Sigmoid colon (tissue), 6 donors: ENCODE measurements at regions not wholly inside any gene's neighbourhood (a gene's known extent, or its start where the extent isn't known, plus 50 kb on each side); places are given as distances from the start of the nearest gene placed in this dataset.

Experiments
- DNase-seq: peaks from one replicate; pipeline ENCODE4 v3.0.0-alpha.2; 2019
- H3K27ac ChIP-seq, 4 donors: fragments of 200-600 bp; sonication (generic); one replicate each; pipeline ENCODE4 v1.5.1; 2016 to 2019; ENCODE audit warnings: mild to moderate bottlenecking in 1 of 4
- H3K27me3 ChIP-seq, 3 donors: fragments of 200-600 bp; sonication (generic); one replicate each; pipeline ENCODE4 v1.5.1; 2019; ENCODE audit warnings: mild to moderate bottlenecking in 1 of 3
- H3K36me3 ChIP-seq, 4 donors: fragments of 200-600 bp; sonication (generic); one replicate each; pipeline ENCODE4 v1.5.1; 2016 to 2019
- H3K4me1 ChIP-seq, 4 donors: fragments of 200-600 bp; sonication (generic); one replicate each; pipeline ENCODE4 v1.5.1; 2017 to 2019
- H3K4me3 ChIP-seq, 4 donors: fragments of 200-600 bp; sonication (generic); one replicate each; pipeline ENCODE4 v1.5.1; 2017 to 2019; ENCODE audit warnings: mild to moderate bottlenecking in 2 of 4, moderate library complexity in 1 of 4
- H3K9me3 ChIP-seq, 4 donors: fragments of 200-600 bp in 3 of 4; sonication (generic) in 3 of 4; one replicate each; pipeline versions ENCODE4 v1.5.1 to v1.6.1; 2013 to 2019
- CTCF ChIP-seq, 4 experiments: fragments of 450-650 bp in 3 of 4; fragments of 200-600 bp in 1 of 4; IDR thresholded peaks; one replicate each; pipeline ENCODE4 v1.5.1; 2016 to 2019; ENCODE audit warnings: antibody characterized with exemption in 4 of 4, mild to moderate bottlenecking in 3 of 4, moderate library complexity in 2 of 4
- EP300 ChIP-seq, 4 donors: sonication (generic); formaldehyde crosslinking; IDR thresholded peaks; one replicate each; pipeline ENCODE4 v1.6.1; 2017; ENCODE audit warnings: antibody characterized with exemption in 4 of 4
- POLR2A ChIP-seq, 2 donors: fragments of 450-650 bp; IDR thresholded peaks; one replicate each; pipeline ENCODE4 v1.6.1; 2016; ENCODE audit warnings: antibody characterized with exemption in 2 of 2, mild to moderate bottlenecking in 2 of 2, moderate library complexity in 2 of 2
- POLR2AphosphoS5 ChIP-seq, 4 donors: sonication (generic); formaldehyde crosslinking; IDR thresholded peaks; one replicate each; pipeline ENCODE4 v1.6.1; 2017; ENCODE audit warnings: antibody characterized with exemption in 4 of 4
- WGBS, 2 donors: extraction: QIAGEN DNeasy Blood & Tissue Kit; methylation state at CpG; one replicate each; pipeline ENCODE4 v1.1.7; 2013; 5-methylcytosine and 5-hydroxymethylcytosine counted together
- intact Hi-C: fragments of 100-400 bp; cut with DNase I; formaldehyde crosslinking; loops from one replicate; pipeline ENCODE4 v1.15.1; 2023
- donor health status: healthy with polysubstance abuse.
- donor health status: healthy.

GRCh38 chr1:195960580-195960979 lies 647.7 kb downstream of the KCNT2 start:
- Histone ChIP-seq H3K27me3 (no peaks in the 10 kb centered on the region), H3K27ac (no peak overlapping the region), H3K4me3 (no peak overlapping the region), H3K36me3 (no peaks in the 10 kb centered on the region), H3K9me3 (no peaks in the 10 kb centered on the region), H3K4me1 (no peaks in the 10 kb centered on the region)
- TF ChIP-seq CTCF (IDR thresholded peaks at IDR 0.05) (no peak), POLR2A (IDR thresholded peaks at IDR 0.05) (no peak), EP300 (IDR thresholded peaks at IDR 0.05) (no peak), POLR2AphosphoS5 (IDR thresholded peaks at IDR 0.05) (no peak)
- intact Hi-C loops = no loop called here
- WGBS, 2 donors = 73 to 74% methylated on average over 2 of the region's 2 CpGs
- no peak for DNase-seq

GRCh38 chr1:195958131-195958530 lies 650.1 kb downstream of the KCNT2 start:
- 61 to 84% methylated on average over 4 of the region's 4 CpGs for WGBS, 2 donors
- intact Hi-C loops = no loop called here
- H3K27ac ChIP-seq = no peak overlapping the region

GRCh38 chr1:195956845-195957244 lies 651.4 kb downstream of the KCNT2 start:
- H3K4me1 ChIP-seq = no peaks in the 10 kb centered on the region
- 81 to 85% methylated on average over 3 of the region's 3 CpGs for WGBS, 2 donors
- H3K36me3 ChIP-seq = no peaks in the 10 kb centered on the region
- no peak for DNase-seq
- TF ChIP-seq POLR2AphosphoS5 (IDR thresholded peaks at IDR 0.05) (no peak), CTCF (IDR thresholded peaks at IDR 0.05) (no peak), EP300 (IDR thresholded peaks at IDR 0.05) (no peak), POLR2A (IDR thresholded peaks at IDR 0.05) (no peak)
- no peak overlapping the region for H3K27ac ChIP-seq
- no peaks in the 10 kb centered on the region for H3K27me3 ChIP-seq
- intact Hi-C loops = no loop called here
- H3K4me3 ChIP-seq = no peak overlapping the region
- no peaks in the 10 kb centered on the region for H3K9me3 ChIP-seq

More at GRCh38 chr1:195958131-195958530, 650.1 kb downstream of the KCNT2 start:
- no peaks in the 10 kb centered on the region for H3K27me3 ChIP-seq
- H3K4me1 ChIP-seq = no peaks in the 10 kb centered on the region
- TF ChIP-seq POLR2A (IDR thresholded peaks at IDR 0.05) = no peak
- TF ChIP-seq CTCF (IDR thresholded peaks at IDR 0.05) = no peak
- TF ChIP-seq EP300 (IDR thresholded peaks at IDR 0.05) = no peak
- TF ChIP-seq POLR2AphosphoS5 (IDR thresholded peaks at IDR 0.05) = no peak
- H3K4me3 ChIP-seq = no peak overlapping the region
- DNase-seq = no peak
- no peaks in the 10 kb centered on the region for H3K9me3 ChIP-seq
- no peaks in the 10 kb centered on the region for H3K36me3 ChIP-seq

GRCh38 chr1:195954848-195955247 lies 653.4 kb downstream of the KCNT2 start:
- WGBS, 2 donors = 44 to 80% methylated on average over 6 of the region's 6 CpGs
- H3K36me3 ChIP-seq = no peaks in the 10 kb centered on the region
- H3K27me3 ChIP-seq = no peaks in the 10 kb centered on the region
- no peak overlapping the region for H3K27ac ChIP-seq
- intact Hi-C loops = no loop called here
- no peaks in the 10 kb centered on the region for H3K4me1 ChIP-seq
- DNase-seq = no peak
- H3K9me3 ChIP-seq = no peaks in the 10 kb centered on the region
- H3K4me3 ChIP-seq = no peak overlapping the region
- TF ChIP-seq CTCF (IDR thresholded peaks at IDR 0.05) (no peak), POLR2A (IDR thresholded peaks at IDR 0.05) (no peak), EP300 (IDR thresholded peaks at IDR 0.05) (no peak), POLR2AphosphoS5 (IDR thresholded peaks at IDR 0.05) (no peak)

- 48 to 67% methylated on average over 2 of the region's 2 CpGs for WGBS, 2 donors
- Histone ChIP-seq H3K36me3 (no peaks in the 10 kb centered on the region), H3K9me3 (no peaks in the 10 kb centered on the region), H3K27me3 (no peaks in the 10 kb centered on the region), H3K4me1 (no peaks in the 10 kb centered on the region), H3K4me3 (no peak overlapping the region), H3K27ac (no peak overlapping the region)
- intact Hi-C loops = no loop called here
- no peak for DNase-seq
- no peak for TF ChIP-seq EP300 (IDR thresholded peaks at IDR 0.05)
- TF ChIP-seq CTCF (IDR thresholded peaks at IDR 0.05) = no peak
- TF ChIP-seq POLR2AphosphoS5 (IDR thresholded peaks at IDR 0.05) = no peak
- no peak for TF ChIP-seq POLR2A (IDR thresholded peaks at IDR 0.05)
Measured at GRCh38 chr1:195951313-195951712, 656.9 kb downstream of the KCNT2 start.
